ENCODE measurements at regions not wholly inside any gene's neighbourhood (a gene's known extent, or its start where the extent isn't known, plus 50 kb on each side); places are given as distances from the start of the nearest gene placed in this dataset.

GRCh38 chr10:8778713-8779112 lies 724.2 kb downstream of the GATA3 start:
- Histone ChIP-seq H3K27ac (no peak overlapping the region), H3K9me3 (no peaks in the 10 kb centered on the region), H3K27me3 (no peaks in the 10 kb centered on the region), H3K36me3 (no peaks in the 10 kb centered on the region), H3K4me3 (no peak overlapping the region), H3K4me1 (no peaks in the 10 kb centered on the region)
- TF ChIP-seq CTCF (IDR thresholded peaks at IDR 0.05) (no peak), POLR2A (IDR thresholded peaks at IDR 0.05) (no peak)
- no peak for DNase-seq

DNA sequence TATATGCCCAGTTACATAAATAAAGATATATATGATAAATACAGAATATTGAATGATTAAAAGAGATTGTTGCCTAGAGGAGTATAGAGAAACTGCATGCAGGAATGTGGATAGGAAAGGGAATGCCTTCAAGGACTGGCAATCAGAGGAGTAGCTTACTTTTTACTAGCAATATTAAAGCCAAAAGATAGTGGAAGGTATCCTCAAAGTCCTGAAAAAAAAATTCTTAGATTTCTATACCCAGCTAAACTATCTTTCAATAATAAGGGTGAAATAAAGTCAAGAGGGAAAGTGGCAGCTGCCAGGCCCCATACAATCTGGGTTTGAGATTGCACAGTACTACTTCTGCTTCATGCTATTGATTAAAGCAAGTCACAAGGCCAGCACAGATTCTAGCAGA lies 733.2 kb downstream of the GATA3 start:
- no peak for DNase-seq
- Histone ChIP-seq H3K4me1 (no peaks in the 10 kb centered on the region), H3K27ac (no peak overlapping the region), H3K9me3 (peaks cover 0 to 6% (median 0%) of the 10 kb centered on the region in 4 donors), H3K36me3 (no peaks in the 10 kb centered on the region), H3K4me3 (no peak overlapping the region), H3K27me3 (no peaks in the 10 kb centered on the region)
- TF ChIP-seq POLR2A (IDR thresholded peaks at IDR 0.05) (no peak), CTCF (IDR thresholded peaks at IDR 0.05) (no peak)

DNA sequence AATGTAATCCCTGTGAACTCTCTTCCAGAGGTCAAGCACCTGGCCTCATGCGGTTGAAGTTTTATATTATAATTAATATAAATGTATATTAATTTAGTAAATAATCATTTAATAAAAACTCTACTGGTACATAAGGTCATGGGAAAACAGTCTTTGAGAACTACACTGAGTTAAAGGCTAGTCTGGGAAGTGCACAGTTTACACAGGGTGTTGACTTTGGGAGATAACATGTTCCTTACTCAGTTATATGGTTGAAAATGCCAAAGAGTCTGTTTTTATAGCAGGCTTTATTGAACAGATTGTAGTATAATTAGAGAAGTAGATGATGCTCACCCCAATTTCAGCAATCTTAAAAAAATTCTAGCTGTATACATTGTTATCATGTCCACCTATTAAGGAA lies 735.9 kb downstream of the GATA3 start:
- Histone ChIP-seq H3K27ac (no peak overlapping the region), H3K4me1 (no peaks in the 10 kb centered on the region), H3K4me3 (no peak overlapping the region), H3K9me3 (peaks cover 0 to 6% (median 0%) of the 10 kb centered on the region in 4 donors), H3K36me3 (no peaks in the 10 kb centered on the region), H3K27me3 (no peaks in the 10 kb centered on the region)
- no peak for TF ChIP-seq CTCF (IDR thresholded peaks at IDR 0.05)
- no peak for TF ChIP-seq POLR2A (IDR thresholded peaks at IDR 0.05)
- DNase-seq: no peak

GRCh38 chr10:8794860-8795259 lies 740.4 kb downstream of the GATA3 start:
- no peaks in the 10 kb centered on the region for H3K9me3 ChIP-seq
- H3K27me3 ChIP-seq: no peaks in the 10 kb centered on the region
- H3K36me3 ChIP-seq: no peaks in the 10 kb centered on the region
- no peaks in the 10 kb centered on the region for H3K4me1 ChIP-seq
- no peak for DNase-seq
- TF ChIP-seq POLR2A (IDR thresholded peaks at IDR 0.05): no peak
- TF ChIP-seq CTCF (IDR thresholded peaks at IDR 0.05): no peak
- no peak overlapping the region for H3K27ac ChIP-seq
- no peak overlapping the region for H3K4me3 ChIP-seq

- Histone ChIP-seq H3K27me3 (no peaks in the 10 kb centered on the region), H3K36me3 (no peaks in the 10 kb centered on the region), H3K4me3 (no peak overlapping the region), H3K4me1 (no peaks in the 10 kb centered on the region), H3K9me3 (no peaks in the 10 kb centered on the region), H3K27ac (no peak overlapping the region)
- TF ChIP-seq POLR2A (IDR thresholded peaks at IDR 0.05): no peak
- TF ChIP-seq CTCF (IDR thresholded peaks at IDR 0.05): no peak
- DNase-seq: no peak
Observed at GRCh38 chr10:8800426-8800825, 745.9 kb downstream of the GATA3 start.

DNA sequence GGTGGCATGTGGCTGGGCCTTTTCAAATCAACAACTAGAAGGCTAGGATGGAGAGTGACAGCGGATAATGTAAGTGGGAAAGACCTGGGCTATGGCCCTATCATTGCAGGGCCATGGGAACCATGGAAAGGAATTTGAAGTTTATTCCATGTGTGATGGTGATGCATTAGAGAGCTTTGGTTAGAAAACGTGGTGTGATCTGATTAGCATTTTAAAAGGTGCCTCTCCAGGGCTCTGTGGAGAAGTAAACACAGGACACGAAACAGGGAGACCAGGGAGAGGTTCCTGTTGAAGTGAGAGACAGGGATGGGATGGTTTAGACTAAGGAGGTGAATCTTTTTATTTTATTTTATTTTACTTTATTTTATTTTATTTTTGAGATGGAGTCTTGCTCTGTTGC lies 749.5 kb downstream of the GATA3 start:
- DNase-seq: no peak

More for the DNA sequence above, 749.5 kb downstream of the GATA3 start:
- Histone ChIP-seq H3K9me3 (no peaks in the 10 kb centered on the region), H3K27ac (no peak overlapping the region), H3K36me3 (no peaks in the 10 kb centered on the region), H3K27me3 (no peaks in the 10 kb centered on the region), H3K4me3 (no peak overlapping the region), H3K4me1 (no peaks in the 10 kb centered on the region)
- TF ChIP-seq CTCF (IDR thresholded peaks at IDR 0.05) (no peak), POLR2A (IDR thresholded peaks at IDR 0.05) (no peak)
